ENCODE measurements at regions not wholly inside any gene's neighbourhood (a gene's known extent, or its start where the extent isn't known, plus 50 kb on each side); places are given as distances from the start of the nearest gene placed in this dataset.

DNA sequence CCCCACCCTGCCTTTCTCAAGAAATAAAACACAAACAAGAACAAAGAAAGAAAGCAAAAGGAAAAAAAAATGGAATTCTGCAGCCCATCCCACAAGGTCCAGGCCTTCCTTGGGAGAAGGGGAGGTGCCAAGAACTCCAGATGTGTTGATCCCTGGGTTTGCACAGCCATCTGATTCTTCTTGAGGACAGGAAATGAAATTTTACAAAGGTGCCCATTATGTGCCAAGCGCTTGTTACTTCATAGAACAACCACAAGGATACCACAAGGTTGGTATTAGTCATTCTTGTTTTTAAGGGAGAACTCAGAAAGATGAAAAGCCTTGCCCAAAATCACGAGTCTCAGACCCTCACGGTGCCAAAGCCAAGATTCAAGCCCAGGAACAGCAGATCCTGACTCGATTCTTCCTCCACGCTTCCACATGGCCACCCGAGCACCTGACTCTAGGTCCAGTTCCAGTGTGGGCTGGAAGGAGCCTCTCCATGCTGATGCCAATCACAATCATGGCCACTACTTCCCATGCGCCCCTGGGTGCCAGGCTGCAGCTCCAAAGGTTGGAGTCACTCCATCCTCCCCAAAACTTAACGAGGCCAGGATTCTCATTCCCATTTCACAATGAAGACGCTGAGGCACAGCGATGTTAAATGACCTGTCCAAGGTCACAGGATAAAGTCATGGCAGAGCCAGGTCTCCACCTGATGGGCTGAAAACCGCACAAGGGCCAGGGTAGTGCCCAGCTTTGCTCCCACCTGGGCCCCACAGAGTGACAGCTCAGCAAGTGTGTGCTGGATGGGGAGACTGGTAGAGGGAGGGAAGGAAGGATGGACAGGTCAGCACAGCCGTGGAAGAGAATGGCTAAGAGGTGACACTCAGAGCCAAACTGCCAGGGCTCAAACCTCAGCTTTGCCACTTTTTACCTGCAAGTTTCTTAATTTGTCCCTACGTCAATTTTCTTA is 66.7 kb upstream of the TOP1 start:
- DNase-seq, result no peak

GRCh38 chr20:40962733-40963504 is 65.7 kb upstream of the TOP1 start:
- DNase-seq, result peak; percentile 63

DNA sequence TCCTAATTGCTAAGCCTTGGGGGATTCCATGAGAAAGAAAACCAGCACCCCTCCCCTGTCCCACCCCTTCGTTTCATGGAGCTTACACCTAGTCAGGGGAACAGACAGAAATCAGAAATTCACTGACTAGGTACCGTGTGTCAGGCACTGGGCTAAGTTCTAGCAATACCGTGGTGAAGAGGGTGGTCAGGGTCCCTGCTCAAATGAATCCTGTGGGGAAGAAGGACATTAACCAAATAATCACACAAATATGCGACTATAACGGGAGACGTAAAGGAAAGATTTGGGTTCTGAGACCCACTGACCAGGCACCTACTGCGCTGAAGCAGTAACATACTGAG is 65.1 kb upstream of the TOP1 start:
- DNase-seq, result no peak

- no peak for DNase-seq
Observed at GRCh38 chr20:40965671-40966070, 63.0 kb upstream of the TOP1 start.

GRCh38 chr20:40966103-40966502 is 62.5 kb upstream of the TOP1 start:
- no peak for DNase-seq

- no peak for DNase-seq
Observed at GRCh38 chr20:40966516-40967185, 62.0 kb upstream of the TOP1 start.

DNA sequence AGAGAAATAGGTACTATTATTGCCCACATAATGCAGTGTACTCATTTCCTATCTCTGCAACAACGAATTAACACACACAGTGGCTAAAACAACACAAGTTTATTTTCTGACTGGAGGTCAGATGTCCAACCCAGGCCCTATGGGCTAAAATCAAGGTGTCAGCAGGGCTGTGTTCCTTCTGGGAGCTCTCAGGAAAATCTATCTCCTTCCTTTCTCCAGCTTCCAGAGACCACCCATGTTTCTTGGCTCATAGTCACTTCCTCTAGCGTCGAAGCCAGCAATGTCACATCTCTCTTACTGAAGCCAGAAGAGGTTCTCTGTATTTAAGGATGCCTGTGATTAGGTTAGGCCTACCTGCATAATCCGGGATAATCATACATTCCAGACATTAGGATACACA is 60.9 kb upstream of the TOP1 start:
- DNase-seq, result no peak

DNA sequence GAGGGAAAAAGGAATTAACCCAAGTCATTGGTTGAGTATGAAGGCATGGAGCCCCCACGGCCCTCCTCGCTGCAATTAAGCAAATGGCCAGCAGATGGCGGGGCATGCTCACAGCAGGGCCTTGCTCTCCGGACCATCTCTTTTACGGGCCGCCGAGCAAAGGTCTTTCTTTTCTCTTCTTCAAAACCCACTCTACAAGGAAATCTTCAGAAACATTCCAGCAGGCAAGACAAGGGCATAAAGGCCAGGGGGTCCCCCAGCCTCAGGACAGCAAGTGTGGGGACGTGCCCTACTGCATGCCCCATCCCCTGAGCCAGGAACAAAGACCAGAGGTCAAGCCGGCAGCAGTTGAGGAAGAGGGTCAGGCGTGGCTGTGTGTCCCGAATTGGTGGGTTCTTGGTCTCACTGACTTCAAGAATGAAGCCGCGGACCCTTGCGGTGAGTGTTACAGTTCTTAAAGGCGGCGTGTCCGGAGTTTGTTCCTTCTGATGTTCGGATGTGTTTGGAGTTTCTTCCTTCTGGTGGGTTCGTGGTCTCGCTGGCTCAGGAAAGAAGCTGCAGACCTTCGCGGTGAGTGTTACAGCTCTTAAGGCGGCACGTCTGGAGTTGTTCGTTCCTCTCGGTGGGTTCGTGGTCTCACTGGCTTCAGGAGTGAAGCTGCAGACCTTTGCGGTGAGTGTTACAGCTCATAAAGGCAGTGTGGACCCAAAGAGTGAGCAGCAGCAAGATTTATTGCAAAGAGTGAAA is 59.6 kb upstream of the TOP1 start:
- DNase-seq, result peak; percentile 86

- DNase-seq, result no peak
Observed at GRCh38 chr20:40970218-40970617, 58.4 kb upstream of the TOP1 start.

DNA sequence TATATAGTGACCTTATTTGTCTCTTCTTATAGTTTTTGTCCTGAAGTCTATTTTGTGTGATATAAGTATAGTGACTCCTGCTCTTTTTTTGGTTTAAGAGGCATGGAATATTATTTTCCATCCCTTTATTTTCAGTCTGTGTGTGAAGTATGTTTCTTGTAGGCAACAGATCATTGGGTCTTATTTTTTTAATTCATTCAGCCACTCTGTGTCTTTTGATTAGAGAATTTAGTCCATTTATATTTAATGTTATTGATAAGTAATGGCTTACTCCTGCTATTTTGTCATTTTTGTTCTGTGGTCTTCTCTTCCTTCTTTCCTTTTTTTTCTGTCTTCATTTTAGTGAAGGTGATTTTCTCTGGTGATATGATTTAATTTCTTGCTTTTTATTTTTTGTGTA is 51.4 kb upstream of the TOP1 start:
- DNase-seq, result no peak

DNA sequence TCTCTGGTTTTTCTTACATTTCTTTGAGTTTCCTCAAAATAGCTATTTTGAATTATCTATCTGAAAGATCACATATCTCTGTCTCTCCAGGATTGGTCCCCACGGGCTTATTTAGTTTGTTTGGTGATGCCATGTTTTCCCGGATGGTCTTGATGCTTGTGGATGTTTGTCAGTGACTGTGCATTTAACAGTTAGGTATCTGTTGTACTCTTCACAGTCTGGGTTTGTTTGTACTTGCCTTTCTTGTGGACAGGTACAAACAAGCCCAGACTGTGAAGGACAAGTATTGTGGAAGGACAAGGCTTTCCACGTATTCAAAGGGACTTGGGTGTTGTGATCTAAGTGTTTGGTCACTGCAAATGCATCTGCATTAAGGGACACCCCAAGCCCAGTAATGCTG is 49.9 kb upstream of the TOP1 start:
- no peak for DNase-seq

Measured in effector CD4-positive, alpha-beta T cell (primary cell).